GM19351 (cell line): ENCODE measurements at regions not wholly inside any gene's neighbourhood (a gene's known extent, or its start where the extent isn't known, plus 50 kb on each side); places are given as distances from the start of the nearest gene placed in this dataset.

Source experiments
- ATAC-seq: cut with Tn5 transposase; IDR thresholded peaks from one replicate; pipeline ENCODE4 v1.9.1; 2021; ENCODE audit warnings: mild to moderate bottlenecking, moderate library complexity; ENCODE audit not compliant: unreplicated experiment

- ATAC-seq: no peak
These were observed 465.2 kb upstream of the CITED2 start for GRCh38 chr6:139839506-139840156.

- no peak for ATAC-seq
These were observed 459.8 kb upstream of the CITED2 start for GRCh38 chr6:139834232-139834631.

GRCh38 chr6:139833592-139833991, 459.1 kb upstream of the CITED2 start:
- ATAC-seq: no peak

- ATAC-seq: no peak
These were observed 458.3 kb upstream of the CITED2 start for GRCh38 chr6:139832493-139833305.

- ATAC-seq: no peak
These were observed 455.1 kb upstream of the CITED2 start for GRCh38 chr6:139829576-139829975.

- ATAC-seq: no peak
These were observed 454.5 kb upstream of the CITED2 start for GRCh38 chr6:139828751-139829519.

GRCh38 chr6:139825935-139826374, 451.5 kb upstream of the CITED2 start:
- no peak for ATAC-seq

- ATAC-seq: no peak
These were observed 450.4 kb upstream of the CITED2 start for GRCh38 chr6:139824864-139825263.

- ATAC-seq: no peak
These were observed 449.3 kb upstream of the CITED2 start for GRCh38 chr6:139823808-139824126.

GRCh38 chr6:139823099-139823807, 448.8 kb upstream of the CITED2 start:
- ATAC-seq: no peak

GRCh38 chr6:139821676-139822223, 447.3 kb upstream of the CITED2 start:
- no peak for ATAC-seq

- no peak for ATAC-seq
These were observed 445.8 kb upstream of the CITED2 start for GRCh38 chr6:139820210-139820609.

GRCh38 chr6:139819776-139820175, 445.3 kb upstream of the CITED2 start:
- ATAC-seq: no peak

GRCh38 chr6:139812939-139813338, 438.5 kb upstream of the CITED2 start:
- ATAC-seq: no peak

GRCh38 chr6:139801571-139802321, 427.3 kb upstream of the CITED2 start:
- no peak for ATAC-seq

GRCh38 chr6:139800837-139801236, 426.4 kb upstream of the CITED2 start:
- peak; percentile 88 for ATAC-seq

GRCh38 chr6:139790527-139790926, 416.1 kb upstream of the CITED2 start:
- ATAC-seq: no peak

- no peak for ATAC-seq
These were observed 409.8 kb upstream of the CITED2 start for GRCh38 chr6:139784222-139784769.

- no peak for ATAC-seq
These were observed 405.7 kb upstream of the CITED2 start for GRCh38 chr6:139779988-139780774.
